MM.1S (cell line): ENCODE measurements at regions not wholly inside any gene's neighbourhood (a gene's known extent, or its start where the extent isn't known, plus 50 kb on each side); places are given as distances from the start of the nearest gene placed in this dataset.

Source experiments
- EZH2 ChIP-seq: fragments of 300-600 bp; sonication (generic); optimal IDR thresholded peaks from 2 replicates; pipeline ENCODE3; 2017; ENCODE audit warnings: low read depth, mild to moderate bottlenecking, antibody characterized with exemption, low read length, mixed read lengths
- EZH2phosphoT487 ChIP-seq: fragments of 300-600 bp; sonication (generic); IDR thresholded peaks from 2 replicates; pipeline ENCODE4 v1.6.1; 2018; ENCODE audit warnings: antibody characterized with exemption, low read length
- TF ChIP-seq, protein P1 (sequence below): fragments of 300-600 bp; sonication (generic); IDR thresholded peaks from 2 replicates; pipeline ENCODE4 v1.5.1; 2016; ENCODE audit warnings: antibody characterized with exemption, low read length, mixed read lengths

DNA sequence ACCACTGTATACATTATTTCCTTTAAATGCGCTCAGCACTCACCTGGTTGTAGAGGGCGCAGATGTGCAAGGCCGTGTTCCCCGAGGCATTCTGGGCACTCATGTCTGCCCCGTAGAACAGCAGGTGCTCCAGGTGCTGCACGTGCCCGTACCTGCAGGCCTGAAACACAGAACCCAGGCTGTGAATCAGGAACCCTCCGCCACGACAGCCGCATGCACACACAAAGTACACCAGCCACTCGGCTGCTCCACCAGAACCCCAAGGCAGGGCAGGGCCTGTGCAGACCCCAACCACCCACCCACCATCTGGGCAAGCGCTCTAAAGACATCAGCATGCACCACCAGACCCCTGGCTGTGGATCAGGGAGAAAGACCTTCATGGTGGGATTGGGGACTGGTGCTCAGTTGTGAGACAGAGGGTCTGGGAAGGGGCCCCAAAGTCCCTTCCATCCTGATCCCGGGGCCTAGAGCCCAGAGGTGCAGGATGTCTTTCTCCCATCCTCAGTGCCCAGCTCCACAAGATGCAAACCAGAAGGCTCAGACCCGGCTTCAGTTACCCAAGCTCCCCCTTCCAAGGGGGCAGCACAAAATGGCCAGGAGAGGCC lies 177.2 kb downstream of the SHANK2 start:
- TF ChIP-seq, protein P1, sequence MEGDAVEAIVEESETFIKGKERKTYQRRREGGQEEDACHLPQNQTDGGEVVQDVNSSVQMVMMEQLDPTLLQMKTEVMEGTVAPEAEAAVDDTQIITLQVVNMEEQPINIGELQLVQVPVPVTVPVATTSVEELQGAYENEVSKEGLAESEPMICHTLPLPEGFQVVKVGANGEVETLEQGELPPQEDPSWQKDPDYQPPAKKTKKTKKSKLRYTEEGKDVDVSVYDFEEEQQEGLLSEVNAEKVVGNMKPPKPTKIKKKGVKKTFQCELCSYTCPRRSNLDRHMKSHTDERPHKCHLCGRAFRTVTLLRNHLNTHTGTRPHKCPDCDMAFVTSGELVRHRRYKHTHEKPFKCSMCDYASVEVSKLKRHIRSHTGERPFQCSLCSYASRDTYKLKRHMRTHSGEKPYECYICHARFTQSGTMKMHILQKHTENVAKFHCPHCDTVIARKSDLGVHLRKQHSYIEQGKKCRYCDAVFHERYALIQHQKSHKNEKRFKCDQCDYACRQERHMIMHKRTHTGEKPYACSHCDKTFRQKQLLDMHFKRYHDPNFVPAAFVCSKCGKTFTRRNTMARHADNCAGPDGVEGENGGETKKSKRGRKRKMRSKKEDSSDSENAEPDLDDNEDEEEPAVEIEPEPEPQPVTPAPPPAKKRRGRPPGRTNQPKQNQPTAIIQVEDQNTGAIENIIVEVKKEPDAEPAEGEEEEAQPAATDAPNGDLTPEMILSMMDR = no peak
- no peak for TF ChIP-seq EZH2
- no peak for TF ChIP-seq EZH2phosphoT487
